ENCODE measurements at regions not wholly inside any gene's neighbourhood (a gene's known extent, or its start where the extent isn't known, plus 50 kb on each side); places are given as distances from the start of the nearest gene placed in this dataset.

GRCh38 chr7:88458279-88458678, 151.6 kb upstream of the STEAP4 start:
- Histone ChIP-seq H2AFZ (ENCODE audit: low read depth, low read length) (no peak overlapping the region), H3K4me1 (ENCODE audit: control insufficient read depth, extremely low read depth, insufficient read depth, low read length) (no peaks in the 10 kb centered on the region), H3K4me3 (replicated peaks in 1 of 3; ENCODE audit: insufficient read depth in 1 of 3, low read depth in 1 of 3, low read length in 3 of 3) (no peak overlapping the region), H3K9me1 (replicated peaks; ENCODE audit: control insufficient read depth, extremely low read depth, insufficient read depth, low read length) (no peaks in the 10 kb centered on the region), H3K27ac (ENCODE audit: insufficient read depth, low read depth, low read length) (no peak overlapping the region), H3K4me2 (ENCODE audit: insufficient read depth, low read length) (no peak overlapping the region), H3K9ac (replicated peaks; ENCODE audit: extremely low read depth, insufficient read depth, low read length) (no peak overlapping the region), H3K9me3 (replicated peaks; ENCODE audit: control insufficient read depth, insufficient read depth, low read length) (no peaks in the 10 kb centered on the region), H3K79me2 (ENCODE audit: control insufficient read depth, insufficient read depth, low read length) (no peaks in the 10 kb centered on the region), H4K20me1 (replicated peaks; ENCODE audit: control insufficient read depth, extremely low read depth, insufficient read depth, low read length) (no peaks in the 10 kb centered on the region), H3K36me3 (ENCODE audit: control insufficient read depth in 2 of 2, extremely low read depth in 1 of 2, insufficient read depth in 2 of 2, low read length in 2 of 2) (no peaks in the 10 kb centered on the region), H3K27me3 (ENCODE audit: control insufficient read depth in 2 of 2, insufficient read depth in 2 of 2, low read length in 2 of 2) (no peaks in the 10 kb centered on the region)
- ChIA-PET POLR2A (no interaction called here), CTCF (interaction anchor here (1.3 kb wide), 1 partner anchor 215 kb away, joined by 3 read pairs; no protein-coding TSS in a partner anchor)
- FAIRE-seq (no peak), DNase-seq (ENCODE audit: low read depth, low spot score) (no peak)
- dilution Hi-C loops (cut with MboI; ENCODE audit: extremely low pct_ligation_motif_present, low sequenced_read_pairs), result no loop called here
- BruUV-seq (replicated peaks), result no TSS peak
- intact Hi-C loops (cut with micrococcal nuclease), result no loop called here
- TF ChIP-seq, protein P1, sequence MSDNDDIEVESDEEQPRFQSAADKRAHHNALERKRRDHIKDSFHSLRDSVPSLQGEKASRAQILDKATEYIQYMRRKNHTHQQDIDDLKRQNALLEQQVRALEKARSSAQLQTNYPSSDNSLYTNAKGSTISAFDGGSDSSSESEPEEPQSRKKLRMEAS (IDR thresholded peaks at IDR 0.05; ENCODE audit: insufficient read depth, insufficient read length), result no peak

- TF ChIP-seq GATA2 (IDR thresholded peaks at IDR 0.05; ENCODE audit: insufficient read depth, insufficient read length, low read depth, low read length) (no peak), FOS (IDR thresholded peaks at IDR 0.05; ENCODE audit: borderline replicate concordance, insufficient read depth, low read length) (no peak), EZH2 (IDR thresholded peaks at IDR 0.05; ENCODE audit: borderline replicate concordance, low read depth, low read length, severe bottlenecking) (no peak), POLR2AphosphoS5 (IDR thresholded peaks at IDR 0.05; ENCODE audit: insufficient read depth, low read depth, low read length) (no peak), MYC (IDR thresholded peaks at IDR 0.05; ENCODE audit: low read depth, low read length) (no peak), POLR2A (IDR thresholded peaks at IDR 0.05; ENCODE audit: low read depth, low read length) (no peak), JUN (IDR thresholded peaks at IDR 0.05; ENCODE audit: borderline replicate concordance, insufficient read depth, insufficient read length, low read depth) (no peak)
- TF ChIP-seq, protein P1 (IDR thresholded peaks at IDR 0.05; ENCODE audit: insufficient read depth, insufficient read length), result no peak
- TF ChIP-seq, protein P2, sequence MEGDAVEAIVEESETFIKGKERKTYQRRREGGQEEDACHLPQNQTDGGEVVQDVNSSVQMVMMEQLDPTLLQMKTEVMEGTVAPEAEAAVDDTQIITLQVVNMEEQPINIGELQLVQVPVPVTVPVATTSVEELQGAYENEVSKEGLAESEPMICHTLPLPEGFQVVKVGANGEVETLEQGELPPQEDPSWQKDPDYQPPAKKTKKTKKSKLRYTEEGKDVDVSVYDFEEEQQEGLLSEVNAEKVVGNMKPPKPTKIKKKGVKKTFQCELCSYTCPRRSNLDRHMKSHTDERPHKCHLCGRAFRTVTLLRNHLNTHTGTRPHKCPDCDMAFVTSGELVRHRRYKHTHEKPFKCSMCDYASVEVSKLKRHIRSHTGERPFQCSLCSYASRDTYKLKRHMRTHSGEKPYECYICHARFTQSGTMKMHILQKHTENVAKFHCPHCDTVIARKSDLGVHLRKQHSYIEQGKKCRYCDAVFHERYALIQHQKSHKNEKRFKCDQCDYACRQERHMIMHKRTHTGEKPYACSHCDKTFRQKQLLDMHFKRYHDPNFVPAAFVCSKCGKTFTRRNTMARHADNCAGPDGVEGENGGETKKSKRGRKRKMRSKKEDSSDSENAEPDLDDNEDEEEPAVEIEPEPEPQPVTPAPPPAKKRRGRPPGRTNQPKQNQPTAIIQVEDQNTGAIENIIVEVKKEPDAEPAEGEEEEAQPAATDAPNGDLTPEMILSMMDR (IDR thresholded peaks at IDR 0.05; ENCODE audit: extremely low read depth in 1 of 2, insufficient read depth in 1 of 2, low read depth in 1 of 2, low read length in 2 of 2), result no peak
- no peak for DNase-seq (ENCODE audit: low read depth, low spot score)
- H3K4me1 ChIP-seq (ENCODE audit: control insufficient read depth, extremely low read depth, insufficient read depth, low read length), result no peaks in the 10 kb centered on the region
- H3K79me2 ChIP-seq (ENCODE audit: control insufficient read depth, insufficient read depth, low read length), result no peaks in the 10 kb centered on the region
- H3K9me3 ChIP-seq (replicated peaks; ENCODE audit: control insufficient read depth, insufficient read depth, low read length), result no peaks in the 10 kb centered on the region
- ChIA-PET CTCF (interaction anchor here (1.0 kb wide), 1 partner anchor 28 kb away, joined by 3 read pairs; no protein-coding TSS in a partner anchor), POLR2A (no interaction called here)
- no peak for FAIRE-seq
- H3K4me2 ChIP-seq (ENCODE audit: insufficient read depth, low read length), result no peak overlapping the region
- H4K20me1 ChIP-seq (replicated peaks; ENCODE audit: control insufficient read depth, extremely low read depth, insufficient read depth, low read length), result no peaks in the 10 kb centered on the region
- intact Hi-C loops (cut with micrococcal nuclease) (no loop called here), dilution Hi-C loops (cut with MboI; ENCODE audit: extremely low pct_ligation_motif_present, low sequenced_read_pairs) (no loop called here)
- H2AFZ ChIP-seq (ENCODE audit: low read depth, low read length), result no peak overlapping the region
- no peaks in the 10 kb centered on the region for H3K36me3 ChIP-seq (ENCODE audit: control insufficient read depth in 2 of 2, extremely low read depth in 1 of 2, insufficient read depth in 2 of 2, low read length in 2 of 2)
- H3K9ac ChIP-seq (replicated peaks; ENCODE audit: extremely low read depth, insufficient read depth, low read length), result no peak overlapping the region
- BruUV-seq (replicated peaks), result no TSS peak
- H3K27me3 ChIP-seq (ENCODE audit: control insufficient read depth in 2 of 2, insufficient read depth in 2 of 2, low read length in 2 of 2), result no peaks in the 10 kb centered on the region
- no peak overlapping the region for H3K4me3 ChIP-seq (replicated peaks in 1 of 3; ENCODE audit: insufficient read depth in 1 of 3, low read depth in 1 of 3, low read length in 3 of 3)
- H3K9me1 ChIP-seq (replicated peaks; ENCODE audit: control insufficient read depth, extremely low read depth, insufficient read depth, low read length), result no peaks in the 10 kb centered on the region
- H3K27ac ChIP-seq (ENCODE audit: insufficient read depth, low read depth, low read length), result no peak overlapping the region
Measured at GRCh38 chr7:88457320-88457719, 150.6 kb upstream of the STEAP4 start.
